ENCODE measurements at regions not wholly inside any gene's neighbourhood (a gene's known extent, or its start where the extent isn't known, plus 50 kb on each side); places are given as distances from the start of the nearest gene placed in this dataset.

- Histone ChIP-seq H3K27ac (ENCODE audit: low read depth in 1 of 2, low read length in 1 of 2) (no peak overlapping the region), H3K36me3 (ENCODE audit: control insufficient read depth in 4 of 4, insufficient read depth in 4 of 4, low read length in 4 of 4) (no peaks in the 10 kb centered on the region), H3K27me3 (ENCODE audit: control insufficient read depth in 3 of 3, insufficient read depth in 3 of 3, low read length in 2 of 3) (no peaks in the 10 kb centered on the region), H3K9me3 (ENCODE audit: control insufficient read depth in 4 of 4, insufficient read depth in 3 of 4, low read length in 3 of 4) (no peaks in the 10 kb centered on the region), H3K9ac (ENCODE audit: insufficient read depth in 1 of 2, low read length in 2 of 2) (no peak overlapping the region), H3K4me1 (ENCODE audit: control insufficient read depth in 5 of 5, insufficient read depth in 5 of 5, low read length in 5 of 5) (peaks cover 0 to 6% (median 0%) of the 10 kb centered on the region in 5 donors), H3K4me3 (no peak overlapping the region)
- ATAC-seq (ENCODE audit: insufficient read depth, low FRiP score): no peak
- DNase-seq: no peak
- no peak for TF ChIP-seq CTCF (IDR thresholded peaks at IDR 0.05; ENCODE audit: control extremely low read depth, extremely low read depth)
- WGBS, 2 donors: 86 to 88% methylated on average over 2 of the region's 2 CpGs
Measured at GRCh38 chr7:16320099-16320660, 101.2 kb downstream of the CRPPA start.

- H3K9ac ChIP-seq (ENCODE audit: insufficient read depth in 1 of 2, low read length in 2 of 2): no peak overlapping the region
- no peak overlapping the region for H3K4me3 ChIP-seq
- no peaks in the 10 kb centered on the region for H3K36me3 ChIP-seq (ENCODE audit: control insufficient read depth in 4 of 4, insufficient read depth in 4 of 4, low read length in 4 of 4)
- DNase-seq: no peak
- ATAC-seq (ENCODE audit: insufficient read depth, low FRiP score): no peak
- H3K9me3 ChIP-seq (ENCODE audit: control insufficient read depth in 4 of 4, insufficient read depth in 3 of 4, low read length in 3 of 4): no peaks in the 10 kb centered on the region
- no peak overlapping the region for H3K27ac ChIP-seq (ENCODE audit: low read depth in 1 of 2, low read length in 1 of 2)
- no peaks in the 10 kb centered on the region for H3K27me3 ChIP-seq (ENCODE audit: control insufficient read depth in 3 of 3, insufficient read depth in 3 of 3, low read length in 2 of 3)
- WGBS, 2 donors: 86% methylated on average over 6 of the region's 6 CpGs
- H3K4me1 ChIP-seq (ENCODE audit: control insufficient read depth in 5 of 5, insufficient read depth in 5 of 5, low read length in 5 of 5): peaks cover 0 to 6% (median 0%) of the 10 kb centered on the region in 5 donors
- TF ChIP-seq CTCF (IDR thresholded peaks at IDR 0.05; ENCODE audit: control extremely low read depth, extremely low read depth): no peak
Measured at GRCh38 chr7:16318989-16319915, 102.1 kb downstream of the CRPPA start.

GRCh38 chr7:16318463-16318862, 102.9 kb downstream of the CRPPA start:
- H3K9ac ChIP-seq (ENCODE audit: insufficient read depth in 1 of 2, low read length in 2 of 2): no peak overlapping the region
- H3K4me1 ChIP-seq (ENCODE audit: control insufficient read depth in 5 of 5, insufficient read depth in 5 of 5, low read length in 5 of 5): peaks cover 0 to 6% (median 0%) of the 10 kb centered on the region in 5 donors
- no peak for ATAC-seq (ENCODE audit: insufficient read depth, low FRiP score)
- no peak for TF ChIP-seq CTCF (IDR thresholded peaks at IDR 0.05; ENCODE audit: control extremely low read depth, extremely low read depth)
- no peaks in the 10 kb centered on the region for H3K36me3 ChIP-seq (ENCODE audit: control insufficient read depth in 4 of 4, insufficient read depth in 4 of 4, low read length in 4 of 4)
- H3K27me3 ChIP-seq (ENCODE audit: control insufficient read depth in 3 of 3, insufficient read depth in 3 of 3, low read length in 2 of 3): no peaks in the 10 kb centered on the region
- H3K27ac ChIP-seq (ENCODE audit: low read depth in 1 of 2, low read length in 1 of 2): no peak overlapping the region
- H3K9me3 ChIP-seq (ENCODE audit: control insufficient read depth in 4 of 4, insufficient read depth in 3 of 4, low read length in 3 of 4): no peaks in the 10 kb centered on the region
- no peak for DNase-seq
- H3K4me3 ChIP-seq: no peak overlapping the region
